ENCODE measurements at regions not wholly inside any gene's neighbourhood (a gene's known extent, or its start where the extent isn't known, plus 50 kb on each side); places are given as distances from the start of the nearest gene placed in this dataset.

DNA sequence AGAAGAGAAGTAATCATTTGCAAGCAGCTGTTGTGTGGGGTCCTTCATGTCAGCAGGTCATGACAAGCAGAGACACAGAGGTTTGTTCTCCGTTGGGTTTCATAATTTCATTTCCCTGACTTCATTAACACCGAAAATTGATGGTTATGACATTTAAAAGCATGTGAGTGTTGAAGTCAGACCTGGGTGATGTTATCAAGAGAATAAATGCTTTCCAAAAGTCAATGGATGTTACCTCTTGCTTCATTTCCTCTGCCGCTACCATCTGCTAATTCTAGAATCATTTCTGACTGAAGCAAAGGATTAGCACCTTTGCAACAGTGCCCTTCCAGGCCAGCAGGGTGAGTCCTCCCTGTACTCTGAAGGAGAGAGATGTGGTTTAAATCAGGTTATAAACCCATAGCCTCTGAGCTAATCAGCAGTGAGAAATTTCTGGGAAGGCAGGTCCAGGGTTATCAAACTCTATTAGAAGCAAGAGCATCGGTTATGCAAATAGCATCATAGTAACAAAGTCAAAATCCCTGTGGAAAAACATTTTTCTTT, 446.2 kb downstream of the PIK3C3 start:
- Histone ChIP-seq H3K4me3 (ENCODE audit: low read depth, low read length) (no peak overlapping the region), H3K9ac (ENCODE audit: low read depth, low read length) (no peak overlapping the region), H3K9me3 (ENCODE audit: control insufficient read depth, insufficient read depth, low read length) (no peaks in the 10 kb centered on the region), H3K36me3 (ENCODE audit: control insufficient read depth, insufficient read depth, low read length) (no peaks in the 10 kb centered on the region), H3K27ac (ENCODE audit: low read depth, low read length) (no peak overlapping the region), H3K27me3 (ENCODE audit: control insufficient read depth, insufficient read depth, low read length) (no peaks in the 10 kb centered on the region), H3K4me1 (ENCODE audit: control insufficient read depth, insufficient read depth, low read length) (no peaks in the 10 kb centered on the region)

DNA sequence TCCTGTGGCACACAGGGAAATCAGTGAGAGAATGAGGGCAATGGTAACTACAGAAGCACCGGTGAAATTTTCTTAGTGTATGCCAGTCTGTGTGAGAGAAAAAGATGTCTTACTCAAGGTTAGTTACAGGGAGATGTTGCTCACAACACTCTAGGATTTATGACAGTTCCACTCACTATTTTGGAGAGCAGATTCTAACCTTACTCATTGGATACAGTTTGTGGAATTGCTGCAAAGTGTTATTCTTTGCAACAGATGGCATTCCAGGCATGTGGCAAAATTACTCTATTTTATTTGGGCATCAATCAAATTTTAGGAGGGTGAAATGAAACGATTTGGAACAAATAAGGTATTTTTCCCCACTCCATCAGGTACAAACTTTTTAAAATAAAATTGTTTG, 449.1 kb downstream of the PIK3C3 start:
- H3K27ac ChIP-seq (ENCODE audit: low read depth, low read length): no peak overlapping the region
- no peak overlapping the region for H3K4me3 ChIP-seq (ENCODE audit: low read depth, low read length)
- H3K36me3 ChIP-seq (ENCODE audit: control insufficient read depth, insufficient read depth, low read length): no peaks in the 10 kb centered on the region
- peaks cover 19% of the 10 kb centered on the region for H3K9me3 ChIP-seq (ENCODE audit: control insufficient read depth, insufficient read depth, low read length)
- H3K27me3 ChIP-seq (ENCODE audit: control insufficient read depth, insufficient read depth, low read length): no peaks in the 10 kb centered on the region
- no peaks in the 10 kb centered on the region for H3K4me1 ChIP-seq (ENCODE audit: control insufficient read depth, insufficient read depth, low read length)
- no peak overlapping the region for H3K9ac ChIP-seq (ENCODE audit: low read depth, low read length)

DNA sequence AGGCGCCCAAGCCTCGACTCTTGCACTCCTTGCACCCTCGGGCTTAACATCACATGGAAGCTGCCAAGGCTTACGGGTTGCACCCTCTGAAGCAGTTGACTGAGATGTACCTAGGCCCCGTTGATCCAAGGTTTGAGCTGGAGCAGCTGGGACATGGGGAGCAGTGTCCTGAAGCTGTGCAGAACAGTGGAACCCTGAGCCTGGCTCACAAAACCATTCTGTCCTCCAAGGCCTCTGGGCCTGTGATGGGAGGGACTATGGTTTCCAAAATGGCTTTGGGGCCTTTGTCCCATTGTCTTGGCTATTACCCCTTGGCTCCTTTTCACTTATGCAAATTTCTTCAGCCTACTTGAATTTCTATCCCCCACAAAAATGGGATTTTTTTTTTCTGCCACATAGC, 454.0 kb downstream of the PIK3C3 start:
- H3K9me3 ChIP-seq (ENCODE audit: control insufficient read depth, insufficient read depth, low read length): peaks cover 24% of the 10 kb centered on the region
- H3K27ac ChIP-seq (ENCODE audit: low read depth, low read length): no peak overlapping the region
- 0 out of 2 replicates have a peak, but pooled peaks cover 2% of the 10 kb centered on the region for H3K4me1 ChIP-seq (ENCODE audit: control insufficient read depth, insufficient read depth, low read length)
- H3K36me3 ChIP-seq (ENCODE audit: control insufficient read depth, insufficient read depth, low read length): no peaks in the 10 kb centered on the region
- no peak overlapping the region for H3K4me3 ChIP-seq (ENCODE audit: low read depth, low read length)
- H3K27me3 ChIP-seq (ENCODE audit: control insufficient read depth, insufficient read depth, low read length): no peaks in the 10 kb centered on the region
- H3K9ac ChIP-seq (ENCODE audit: low read depth, low read length): no peak overlapping the region

DNA sequence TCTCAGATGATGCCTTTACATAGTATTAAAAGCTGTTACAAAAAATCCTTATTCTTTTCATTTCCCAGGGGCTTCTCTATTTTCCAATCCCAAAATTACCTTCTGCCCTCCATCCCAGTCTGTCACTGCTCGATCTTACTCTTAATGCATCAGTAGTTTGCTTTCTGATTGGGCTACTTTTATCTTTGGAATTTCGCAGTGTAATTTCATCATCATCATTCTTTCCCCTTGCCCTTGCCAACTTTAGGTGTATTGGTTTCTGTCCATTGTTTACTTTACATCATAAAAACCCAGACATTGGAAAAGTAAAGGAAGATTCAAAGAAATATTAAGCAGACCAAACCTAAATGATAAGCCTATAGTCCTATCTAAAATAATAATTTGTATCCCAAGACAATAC, 457.2 kb downstream of the PIK3C3 start:
- 0 out of 2 replicates have a peak, but pooled peaks cover 2% of the 10 kb centered on the region for H3K4me1 ChIP-seq (ENCODE audit: control insufficient read depth, insufficient read depth, low read length)
- H3K9ac ChIP-seq (ENCODE audit: low read depth, low read length): no peak overlapping the region
- H3K27ac ChIP-seq (ENCODE audit: low read depth, low read length): no peak overlapping the region
- H3K27me3 ChIP-seq (ENCODE audit: control insufficient read depth, insufficient read depth, low read length): no peaks in the 10 kb centered on the region
- no peaks in the 10 kb centered on the region for H3K36me3 ChIP-seq (ENCODE audit: control insufficient read depth, insufficient read depth, low read length)
- peaks cover 23% of the 10 kb centered on the region for H3K9me3 ChIP-seq (ENCODE audit: control insufficient read depth, insufficient read depth, low read length)
- H3K4me3 ChIP-seq (ENCODE audit: low read depth, low read length): no peak overlapping the region

DNA sequence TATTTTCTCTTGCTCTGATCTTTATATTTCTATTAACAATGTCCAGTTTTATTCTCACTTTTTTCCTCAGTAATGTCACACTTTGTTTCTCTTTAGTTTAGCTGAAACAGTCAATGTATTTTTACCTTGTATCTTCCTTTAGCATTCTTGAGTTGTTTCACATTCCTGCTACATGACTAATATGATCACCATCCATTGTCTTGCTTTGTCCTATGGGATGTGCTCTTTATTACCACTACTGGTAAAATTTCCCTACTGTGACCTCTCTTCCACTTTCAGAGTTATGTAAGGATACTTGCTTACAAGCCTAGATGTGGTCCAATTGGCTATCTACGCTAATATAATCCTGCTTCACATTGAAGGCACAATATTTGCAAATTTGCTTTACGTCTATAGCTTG, 457.9 kb downstream of the PIK3C3 start:
- peaks cover 16% of the 10 kb centered on the region for H3K9me3 ChIP-seq (ENCODE audit: control insufficient read depth, insufficient read depth, low read length)
- no peak overlapping the region for H3K9ac ChIP-seq (ENCODE audit: low read depth, low read length)
- H3K4me3 ChIP-seq (ENCODE audit: low read depth, low read length): no peak overlapping the region
- H3K36me3 ChIP-seq (ENCODE audit: control insufficient read depth, insufficient read depth, low read length): no peaks in the 10 kb centered on the region
- H3K27me3 ChIP-seq (ENCODE audit: control insufficient read depth, insufficient read depth, low read length): no peaks in the 10 kb centered on the region
- H3K27ac ChIP-seq (ENCODE audit: low read depth, low read length): no peak overlapping the region
- H3K4me1 ChIP-seq (ENCODE audit: control insufficient read depth, insufficient read depth, low read length): 0 out of 2 replicates have a peak, but pooled peaks cover 2% of the 10 kb centered on the region

DNA sequence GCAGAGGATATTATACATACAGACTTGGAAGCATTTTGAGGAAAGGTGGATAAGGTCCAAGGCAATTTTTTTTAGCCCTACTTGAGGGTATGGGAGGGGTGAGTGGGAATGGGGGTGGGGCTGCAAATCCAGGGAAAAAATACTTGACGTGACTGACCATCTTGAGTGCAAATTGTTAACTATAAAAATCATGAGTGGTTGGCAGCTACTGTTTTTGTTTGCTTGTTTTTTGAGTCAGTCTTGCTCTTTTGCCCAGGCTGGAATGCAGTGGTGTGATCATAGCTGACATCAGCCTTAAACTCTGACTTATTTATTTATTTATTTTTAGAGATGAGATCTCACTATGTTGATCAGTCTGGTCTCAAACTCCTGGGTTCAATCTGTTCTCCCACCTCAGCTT, 458.8 kb downstream of the PIK3C3 start:
- Histone ChIP-seq H3K9ac (ENCODE audit: low read depth, low read length) (no peak overlapping the region), H3K9me3 (ENCODE audit: control insufficient read depth, insufficient read depth, low read length) (peaks cover 8% of the 10 kb centered on the region), H3K27me3 (ENCODE audit: control insufficient read depth, insufficient read depth, low read length) (no peaks in the 10 kb centered on the region), H3K27ac (ENCODE audit: low read depth, low read length) (no peak overlapping the region), H3K4me3 (ENCODE audit: low read depth, low read length) (no peak overlapping the region), H3K36me3 (ENCODE audit: control insufficient read depth, insufficient read depth, low read length) (no peaks in the 10 kb centered on the region), H3K4me1 (ENCODE audit: control insufficient read depth, insufficient read depth, low read length) (0 out of 2 replicates have a peak, but pooled peaks cover 2% of the 10 kb centered on the region)

DNA sequence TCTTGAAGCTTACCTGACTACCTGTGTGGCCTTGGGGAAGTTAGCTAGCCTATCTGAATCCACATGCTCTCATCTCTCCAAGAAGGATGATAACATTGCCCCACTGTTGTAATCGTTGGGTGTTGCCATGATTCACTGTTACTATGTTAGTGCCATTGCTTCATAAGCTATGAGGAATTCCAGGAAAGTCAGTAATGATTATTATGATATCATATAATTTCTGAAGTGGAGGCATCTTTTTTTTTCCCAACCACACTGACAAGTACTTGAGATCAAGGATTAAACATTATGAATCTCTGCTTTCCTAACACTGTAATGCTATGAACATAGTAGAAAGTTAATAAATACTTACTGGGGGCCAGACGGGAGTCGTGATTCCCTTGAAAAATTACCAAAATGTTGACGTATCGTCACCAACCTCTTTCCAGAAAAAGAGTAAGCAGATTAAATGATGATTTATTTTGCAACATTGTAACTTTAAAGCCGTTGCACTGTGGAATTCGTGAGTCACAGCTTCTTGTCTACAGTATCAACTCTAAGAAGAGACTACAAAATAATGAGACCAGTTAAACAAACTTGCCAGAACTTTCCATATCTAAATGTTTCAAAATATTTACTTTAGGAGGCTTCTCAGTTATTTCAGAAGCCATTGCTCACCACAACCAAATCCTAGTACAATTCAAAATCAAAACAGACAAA, 459.9 kb downstream of the PIK3C3 start:
- H3K4me1 ChIP-seq (ENCODE audit: control insufficient read depth, insufficient read depth, low read length): 0 out of 2 replicates have a peak, but pooled peaks cover 2% of the 10 kb centered on the region
- H3K27ac ChIP-seq (ENCODE audit: low read depth, low read length): no peak overlapping the region
- no peaks in the 10 kb centered on the region for H3K9me3 ChIP-seq (ENCODE audit: control insufficient read depth, insufficient read depth, low read length)
- no peaks in the 10 kb centered on the region for H3K36me3 ChIP-seq (ENCODE audit: control insufficient read depth, insufficient read depth, low read length)
- no peak overlapping the region for H3K9ac ChIP-seq (ENCODE audit: low read depth, low read length)
- no peaks in the 10 kb centered on the region for H3K27me3 ChIP-seq (ENCODE audit: control insufficient read depth, insufficient read depth, low read length)
- no peak overlapping the region for H3K4me3 ChIP-seq (ENCODE audit: low read depth, low read length)

DNA sequence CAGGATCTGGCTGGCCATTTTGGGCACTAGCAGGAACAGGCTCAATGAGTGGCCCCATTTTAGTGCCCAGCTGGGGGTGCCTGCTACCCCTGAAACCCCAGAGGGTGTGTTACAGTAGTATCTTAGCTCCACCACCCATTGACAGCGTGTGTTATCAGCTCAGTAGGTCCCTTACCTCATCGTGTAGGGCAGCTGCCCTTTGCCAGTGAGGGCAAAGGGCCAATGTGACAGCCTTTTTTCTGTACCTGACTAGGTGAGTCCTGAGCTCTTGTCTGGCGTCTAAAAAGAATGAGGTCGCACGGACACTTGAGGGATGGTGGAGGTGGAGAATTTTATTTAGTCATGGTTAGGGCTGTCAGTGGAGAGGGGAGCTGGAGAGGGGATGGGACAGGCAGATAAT, 462.2 kb downstream of the PIK3C3 start:
- Histone ChIP-seq H3K36me3 (ENCODE audit: control insufficient read depth, insufficient read depth, low read length) (no peaks in the 10 kb centered on the region), H3K9me3 (ENCODE audit: control insufficient read depth, insufficient read depth, low read length) (no peaks in the 10 kb centered on the region), H3K4me3 (ENCODE audit: low read depth, low read length) (no peak overlapping the region), H3K27ac (ENCODE audit: low read depth, low read length) (no peak overlapping the region), H3K27me3 (ENCODE audit: control insufficient read depth, insufficient read depth, low read length) (no peaks in the 10 kb centered on the region), H3K9ac (ENCODE audit: low read depth, low read length) (no peak overlapping the region), H3K4me1 (ENCODE audit: control insufficient read depth, insufficient read depth, low read length) (0 out of 2 replicates have a peak, but pooled peaks cover 2% of the 10 kb centered on the region)

DNA sequence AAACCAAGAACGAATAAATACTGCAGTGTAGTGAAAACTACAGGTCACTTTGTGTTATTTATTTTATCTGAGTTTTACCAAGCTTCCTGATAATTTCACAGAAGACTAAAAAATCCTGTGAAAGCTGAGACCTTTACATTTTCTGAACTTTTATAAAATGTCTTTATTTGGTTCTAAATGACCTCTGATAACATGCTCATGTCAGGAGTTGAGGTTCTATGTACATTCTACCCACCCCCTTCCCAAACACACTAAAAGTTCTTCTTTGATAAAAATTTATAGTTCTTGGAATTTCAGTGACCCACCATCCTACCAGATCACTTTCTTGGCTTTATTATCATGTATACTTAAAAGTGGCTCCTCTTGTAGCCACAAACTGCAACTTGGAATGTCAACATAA, 463.1 kb downstream of the PIK3C3 start:
- Histone ChIP-seq H3K4me3 (ENCODE audit: low read depth, low read length) (no peak overlapping the region), H3K27ac (ENCODE audit: low read depth, low read length) (no peak overlapping the region), H3K36me3 (ENCODE audit: control insufficient read depth, insufficient read depth, low read length) (no peaks in the 10 kb centered on the region), H3K4me1 (ENCODE audit: control insufficient read depth, insufficient read depth, low read length) (no peaks in the 10 kb centered on the region), H3K9ac (ENCODE audit: low read depth, low read length) (no peak overlapping the region), H3K27me3 (ENCODE audit: control insufficient read depth, insufficient read depth, low read length) (no peaks in the 10 kb centered on the region), H3K9me3 (ENCODE audit: control insufficient read depth, insufficient read depth, low read length) (no peaks in the 10 kb centered on the region)

DNA sequence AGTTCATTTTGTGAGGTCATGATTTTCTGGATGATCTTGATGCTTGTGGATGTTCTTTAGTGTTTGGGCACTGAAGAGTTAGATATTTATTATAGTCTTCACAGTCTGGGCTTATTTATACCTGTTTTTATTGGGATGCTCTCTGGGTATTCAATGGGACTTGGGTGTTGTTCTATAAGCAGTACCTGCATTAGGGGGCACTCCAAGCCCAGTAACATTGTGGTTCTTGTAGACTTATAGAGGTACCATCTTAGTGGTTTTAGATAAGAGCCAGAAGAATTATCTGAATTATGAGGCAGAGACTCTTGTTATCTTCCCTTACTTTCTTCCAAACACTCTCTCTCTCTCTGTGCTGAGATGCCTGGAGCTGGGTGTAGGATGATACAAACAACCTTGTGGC, 470.0 kb downstream of the PIK3C3 start:
- Histone ChIP-seq H3K27me3 (ENCODE audit: control insufficient read depth, insufficient read depth, low read length) (no peaks in the 10 kb centered on the region), H3K9me3 (ENCODE audit: control insufficient read depth, insufficient read depth, low read length) (no peaks in the 10 kb centered on the region), H3K4me3 (ENCODE audit: low read depth, low read length) (no peak overlapping the region), H3K9ac (ENCODE audit: low read depth, low read length) (no peak overlapping the region), H3K4me1 (ENCODE audit: control insufficient read depth, insufficient read depth, low read length) (no peaks in the 10 kb centered on the region), H3K27ac (ENCODE audit: low read depth, low read length) (no peak overlapping the region), H3K36me3 (ENCODE audit: control insufficient read depth, insufficient read depth, low read length) (no peaks in the 10 kb centered on the region)

DNA sequence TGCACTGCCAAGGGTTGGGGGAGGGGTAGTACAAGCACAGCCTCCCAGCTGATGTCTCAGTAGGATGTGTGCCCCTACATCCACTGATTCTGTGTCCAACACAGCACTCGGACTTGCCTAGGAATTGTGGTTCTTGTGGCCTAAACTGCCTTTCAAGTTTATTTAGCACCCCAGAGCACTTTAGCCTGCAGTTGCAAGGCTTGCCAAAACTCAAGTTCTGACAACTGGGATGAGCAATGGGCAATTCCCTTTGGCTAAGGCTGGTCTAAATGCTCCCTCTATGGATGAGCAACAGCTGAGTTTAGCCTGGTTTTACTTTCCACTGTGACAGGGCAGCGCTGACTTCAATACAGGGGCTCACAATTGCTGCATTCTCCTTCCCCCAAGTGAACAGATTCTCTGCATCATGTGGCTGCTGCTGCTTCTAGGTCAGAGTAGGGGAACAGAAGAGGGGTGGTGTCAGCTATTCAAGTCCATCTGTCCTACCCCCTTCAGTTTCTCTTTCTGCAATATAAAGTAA, 471.5 kb downstream of the PIK3C3 start:
- H3K9ac ChIP-seq (ENCODE audit: low read depth, low read length): no peak overlapping the region
- no peaks in the 10 kb centered on the region for H3K4me1 ChIP-seq (ENCODE audit: control insufficient read depth, insufficient read depth, low read length)
- H3K27ac ChIP-seq (ENCODE audit: low read depth, low read length): no peak overlapping the region
- no peaks in the 10 kb centered on the region for H3K27me3 ChIP-seq (ENCODE audit: control insufficient read depth, insufficient read depth, low read length)
- no peaks in the 10 kb centered on the region for H3K36me3 ChIP-seq (ENCODE audit: control insufficient read depth, insufficient read depth, low read length)
- no peak overlapping the region for H3K4me3 ChIP-seq (ENCODE audit: low read depth, low read length)
- H3K9me3 ChIP-seq (ENCODE audit: control insufficient read depth, insufficient read depth, low read length): no peaks in the 10 kb centered on the region

Measured in HUES48 (cell line).